Fibroblast of lung (primary cell): ENCODE measurements at regions not wholly inside any gene's neighbourhood (a gene's known extent, or its start where the extent isn't known, plus 50 kb on each side); places are given as distances from the start of the nearest gene placed in this dataset.

ENCODE experiments used
- DNase-seq, 2 donors: peaks; one replicate each; pipeline versions ENCODE4 v3.0.0 to v3.0.0-alpha.2; 2010; ENCODE audit warnings: low read depth in 2 of 2
- H2AFZ ChIP-seq: 2 replicates; pipeline ENCODE4 v1.5.1; 2012; ENCODE audit warnings: low read length, control low read depth, inconsistent platforms
- H3K27ac ChIP-seq: 2 replicates; pipeline ENCODE4 v1.5.1; 2011; ENCODE audit warnings: low read length, control low read depth; ENCODE audit not compliant: insufficient read depth
- H3K27me3 ChIP-seq: 2 replicates; pipeline ENCODE4 v1.5.1; 2011; ENCODE audit warnings: mild to moderate bottlenecking, low read length; ENCODE audit not compliant: control insufficient read depth, insufficient read depth
- H3K36me3 ChIP-seq: 2 replicates; pipeline ENCODE4 v1.5.1; 2011; ENCODE audit warnings: low read length; ENCODE audit not compliant: control insufficient read depth, insufficient read depth
- H3K4me1 ChIP-seq: 2 replicates; pipeline ENCODE4 v1.5.1; 2011; ENCODE audit warnings: low read length; ENCODE audit not compliant: control insufficient read depth, insufficient read depth; ENCODE audit errors: extremely low read depth
- H3K4me2 ChIP-seq: 2 replicates; pipeline ENCODE4 v1.5.1; 2011; ENCODE audit warnings: low read length, control low read depth; ENCODE audit not compliant: insufficient read depth; ENCODE audit errors: extremely low read depth
- H3K4me3 ChIP-seq, 4 experiments: fragments of 200-600 bp in 1 of 4; sonication (generic) in 1 of 4; replicated peaks in 1 of 4; 2 replicates each; pipeline ENCODE4 v1.5.1; 2011 to 2016; ENCODE audit warnings: low read length in 4 of 4, low read depth in 3 of 4, mild to moderate bottlenecking in 3 of 4, control low read depth in 2 of 4, inconsistent platforms in 1 of 4, mixed read lengths in 1 of 4; ENCODE audit not compliant: insufficient read depth in 1 of 4; ENCODE audit errors: control extremely low read depth in 1 of 4
- H3K79me2 ChIP-seq: 2 replicates; pipeline ENCODE4 v1.5.1; 2012; ENCODE audit warnings: mild to moderate bottlenecking, low read length, inconsistent platforms; ENCODE audit not compliant: control insufficient read depth, insufficient read depth
- H3K9ac ChIP-seq: 2 replicates; pipeline ENCODE4 v1.5.1; 2011; ENCODE audit warnings: mild to moderate bottlenecking, low read length, control low read depth; ENCODE audit not compliant: insufficient read depth
- H3K9me3 ChIP-seq: 2 replicates; pipeline ENCODE4 v1.5.1; 2012; ENCODE audit warnings: low read depth, low read length; ENCODE audit not compliant: control insufficient read depth, insufficient read depth
- H4K20me1 ChIP-seq: 2 replicates; pipeline ENCODE4 v1.5.1; 2011; ENCODE audit warnings: low read length; ENCODE audit not compliant: control insufficient read depth, insufficient read depth; ENCODE audit errors: extremely low read depth
- EZH2 ChIP-seq: IDR thresholded peaks from 2 replicates; pipeline ENCODE4 v1.5.1; 2012; ENCODE audit warnings: low read length, control low read depth, mild to moderate bottlenecking; ENCODE audit errors: missing control alignments
- TF ChIP-seq, protein P1 (sequence below), 2 donors: IDR thresholded peaks in 1 of 2; conservative IDR thresholded peaks in 1 of 2; 1 replicate in 1 of 2; 2 replicates in 1 of 2; pipeline ENCODE4 v1.5.1; 2011 to 2012; ENCODE audit warnings: low read length in 2 of 2, control low read depth in 1 of 2, inconsistent platforms in 1 of 2, low read depth in 1 of 2, mild to moderate bottlenecking in 1 of 2

DNA sequence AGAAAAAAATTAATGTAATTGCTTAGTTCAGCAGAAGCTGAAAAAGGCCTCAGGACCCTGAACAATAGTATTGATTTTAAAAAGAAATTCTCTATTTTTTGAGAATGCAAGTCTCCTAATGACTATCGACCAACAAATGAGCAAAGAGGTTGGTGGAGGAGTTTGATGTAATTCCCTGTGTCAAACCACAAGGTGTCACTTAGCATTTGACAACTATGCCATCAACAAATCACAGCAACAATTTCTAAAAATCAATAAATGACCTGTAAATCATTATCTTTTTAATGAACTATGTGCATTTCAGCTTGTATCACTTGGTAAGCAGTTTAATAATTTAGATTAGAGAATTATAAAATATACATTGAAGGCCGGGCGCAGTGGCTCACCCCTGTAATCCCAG lies 133.7 kb downstream of the PRELID2 start:
- Histone ChIP-seq H4K20me1 (no peaks in the 10 kb centered on the region), H3K9ac (no peak overlapping the region)

DNA sequence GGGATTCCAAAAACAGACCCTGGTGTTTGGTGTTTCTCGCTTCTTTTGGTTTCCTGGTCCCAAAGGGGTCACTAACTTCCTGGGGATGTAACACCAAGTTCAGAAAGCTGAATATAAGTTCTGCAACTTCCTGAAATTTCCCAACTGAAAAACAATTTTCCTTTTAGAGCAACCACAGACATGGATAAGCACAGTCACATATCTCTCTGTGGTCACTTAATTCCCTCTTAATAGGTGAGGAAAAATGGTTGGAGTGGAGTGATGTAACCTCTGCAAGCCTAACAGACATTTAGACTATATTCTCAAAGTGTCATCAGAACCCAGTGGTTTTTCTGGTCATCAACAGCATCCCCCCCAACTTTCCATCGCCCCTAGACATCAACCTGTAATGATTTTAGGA lies 135.3 kb downstream of the PRELID2 start:
- TF ChIP-seq EZH2, result no peak
- TF ChIP-seq, protein P1, sequence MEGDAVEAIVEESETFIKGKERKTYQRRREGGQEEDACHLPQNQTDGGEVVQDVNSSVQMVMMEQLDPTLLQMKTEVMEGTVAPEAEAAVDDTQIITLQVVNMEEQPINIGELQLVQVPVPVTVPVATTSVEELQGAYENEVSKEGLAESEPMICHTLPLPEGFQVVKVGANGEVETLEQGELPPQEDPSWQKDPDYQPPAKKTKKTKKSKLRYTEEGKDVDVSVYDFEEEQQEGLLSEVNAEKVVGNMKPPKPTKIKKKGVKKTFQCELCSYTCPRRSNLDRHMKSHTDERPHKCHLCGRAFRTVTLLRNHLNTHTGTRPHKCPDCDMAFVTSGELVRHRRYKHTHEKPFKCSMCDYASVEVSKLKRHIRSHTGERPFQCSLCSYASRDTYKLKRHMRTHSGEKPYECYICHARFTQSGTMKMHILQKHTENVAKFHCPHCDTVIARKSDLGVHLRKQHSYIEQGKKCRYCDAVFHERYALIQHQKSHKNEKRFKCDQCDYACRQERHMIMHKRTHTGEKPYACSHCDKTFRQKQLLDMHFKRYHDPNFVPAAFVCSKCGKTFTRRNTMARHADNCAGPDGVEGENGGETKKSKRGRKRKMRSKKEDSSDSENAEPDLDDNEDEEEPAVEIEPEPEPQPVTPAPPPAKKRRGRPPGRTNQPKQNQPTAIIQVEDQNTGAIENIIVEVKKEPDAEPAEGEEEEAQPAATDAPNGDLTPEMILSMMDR (conservative IDR thresholded peaks at IDR 0.05 in 1 of 2, IDR thresholded peaks at IDR 0.05 in 1 of 2; ENCODE audit: low read depth in 1 of 2, low read length in 2 of 2), result no peak
- no peaks in the 10 kb centered on the region for H3K4me1 ChIP-seq
- no peaks in the 10 kb centered on the region for H3K9me3 ChIP-seq
- no peak overlapping the region for H3K4me3 ChIP-seq
- H3K27ac ChIP-seq, result no peak overlapping the region
- no peak overlapping the region for H3K9ac ChIP-seq
- no peak overlapping the region for H2AFZ ChIP-seq
- no peaks in the 10 kb centered on the region for H3K79me2 ChIP-seq
- H3K36me3 ChIP-seq, result no peaks in the 10 kb centered on the region
- no peaks in the 10 kb centered on the region for H3K27me3 ChIP-seq
- DNase-seq, result peak in 1 of 2 donors; percentile 5
- H3K4me2 ChIP-seq, result no peak overlapping the region
- no peaks in the 10 kb centered on the region for H4K20me1 ChIP-seq

More for the DNA sequence above, 133.7 kb downstream of the PRELID2 start:
- Histone ChIP-seq H3K79me2 (no peaks in the 10 kb centered on the region), H3K27ac (no peak overlapping the region), H3K36me3 (no peaks in the 10 kb centered on the region), H3K4me3 (no peak overlapping the region), H3K4me1 (no peaks in the 10 kb centered on the region), H2AFZ (no peak overlapping the region), H3K4me2 (no peak overlapping the region), H3K9me3 (no peaks in the 10 kb centered on the region), H3K27me3 (no peaks in the 10 kb centered on the region)
- DNase-seq, result no peak
- TF ChIP-seq, protein P1 (conservative IDR thresholded peaks at IDR 0.05 in 1 of 2, IDR thresholded peaks at IDR 0.05 in 1 of 2; ENCODE audit: low read depth in 1 of 2, low read length in 2 of 2), result no peak
- TF ChIP-seq EZH2, result no peak

- no peaks in the 10 kb centered on the region for H3K4me1 ChIP-seq
- H2AFZ ChIP-seq, result peak overlapping the region; percentile 65
- no peaks in the 10 kb centered on the region for H3K27me3 ChIP-seq
- no peak overlapping the region for H3K27ac ChIP-seq
- peak overlapping the region; percentile 38 for H3K4me2 ChIP-seq
- no peaks in the 10 kb centered on the region for H3K79me2 ChIP-seq
- no peak for TF ChIP-seq EZH2
- TF ChIP-seq, protein P1 (conservative IDR thresholded peaks at IDR 0.05 in 1 of 2, IDR thresholded peaks at IDR 0.05 in 1 of 2; ENCODE audit: low read depth in 1 of 2, low read length in 2 of 2), result peak; percentile 54 to 67
- no peaks in the 10 kb centered on the region for H4K20me1 ChIP-seq
- H3K9me3 ChIP-seq, result no peaks in the 10 kb centered on the region
- H3K36me3 ChIP-seq, result no peaks in the 10 kb centered on the region
- DNase-seq, result peak; percentile 20 to 70
- H3K4me3 ChIP-seq, result no peak overlapping the region
- no peak overlapping the region for H3K9ac ChIP-seq
These were observed 137.7 kb downstream of the PRELID2 start for GRCh38 chr5:145697251-145697990.
